ENCODE measurements at regions not wholly inside any gene's neighbourhood (a gene's known extent, or its start where the extent isn't known, plus 50 kb on each side); places are given as distances from the start of the nearest gene placed in this dataset.

GRCh38 chr2:240225660-240226475 lies 85.4 kb upstream of the OTOS start:
- peak; percentile 48 for ATAC-seq
- DNase-seq (ENCODE audit: low spot score): no peak

- no peak for DNase-seq (ENCODE audit: low spot score)
- ATAC-seq: no peak
Measured at GRCh38 chr2:240226672-240227537, 86.4 kb upstream of the OTOS start.

GRCh38 chr2:240227538-240228428 lies 87.3 kb upstream of the OTOS start:
- ATAC-seq: no peak
- DNase-seq (ENCODE audit: low spot score): no peak

- ATAC-seq (no peak), DNase-seq (ENCODE audit: low spot score) (no peak)
Measured at GRCh38 chr2:240229005-240229404, 88.5 kb upstream of the OTOS start.

- no peak for ATAC-seq
- no peak for DNase-seq (ENCODE audit: low spot score)
Measured at GRCh38 chr2:240229603-240230235, 89.3 kb upstream of the OTOS start.

- DNase-seq (ENCODE audit: low spot score) (peak; percentile 43), ATAC-seq (no peak)
Measured at GRCh38 chr2:240230291-240230931, 90.0 kb upstream of the OTOS start.

GRCh38 chr2:240231838-240232244 lies 91.4 kb upstream of the OTOS start:
- no peak for ATAC-seq
- peak; percentile 45 for DNase-seq (ENCODE audit: low spot score)

- DNase-seq (ENCODE audit: low spot score): peak; percentile 87
- peak; percentile 57 for ATAC-seq
Measured at GRCh38 chr2:240232264-240232915, 91.9 kb upstream of the OTOS start.

GRCh38 chr2:240232961-240233884 lies 92.8 kb upstream of the OTOS start:
- peak; percentile 96 for DNase-seq (ENCODE audit: low spot score)
- peak; percentile 81 for ATAC-seq

- ATAC-seq (no peak), DNase-seq (ENCODE audit: low spot score) (peak; percentile 70)
Measured at GRCh38 chr2:240233885-240234502, 93.5 kb upstream of the OTOS start.

GRCh38 chr2:240234503-240234951 lies 94.1 kb upstream of the OTOS start:
- no peak for ATAC-seq
- no peak for DNase-seq (ENCODE audit: low spot score)

- ATAC-seq (no peak), DNase-seq (ENCODE audit: low spot score) (peak; percentile 46)
Measured at GRCh38 chr2:240235149-240235803, 94.8 kb upstream of the OTOS start.

- ATAC-seq (no peak), DNase-seq (ENCODE audit: low spot score) (no peak)
Measured at GRCh38 chr2:240235811-240236210, 95.4 kb upstream of the OTOS start.

GRCh38 chr2:240236217-240237111 lies 96.0 kb upstream of the OTOS start:
- ATAC-seq (no peak), DNase-seq (ENCODE audit: low spot score) (peak; percentile 44)

- ATAC-seq (peak; percentile 16), DNase-seq (ENCODE audit: low spot score) (peak; percentile 86)
Measured at GRCh38 chr2:240237609-240238174, 97.2 kb upstream of the OTOS start.

GRCh38 chr2:240238201-240238600 lies 97.7 kb upstream of the OTOS start:
- no peak for ATAC-seq

More at GRCh38 chr2:240238201-240238600, 97.7 kb upstream of the OTOS start:
- no peak for DNase-seq (ENCODE audit: low spot score)

Measured in left lobe of liver (tissue), 2 donors.